WTC11 (cell line): ENCODE measurements at regions not wholly inside any gene's neighbourhood (a gene's known extent, or its start where the extent isn't known, plus 50 kb on each side); places are given as distances from the start of the nearest gene placed in this dataset.

ENCODE experiments used
- ATAC-seq: fragments of 200-7000 bp; cut with Tn5 transposase; 2 replicates; pipeline ENCODE4 v1.10.0; 2021; ENCODE audit warnings: mild to moderate bottlenecking, moderate library complexity
- CTCF ChIA-PET: fragments of 300-600 bp; sonication (Branson Sonifier 250); formaldehyde crosslinking; loops from one replicate; lab custom pipeline; 2021; ENCODE audit warnings: antibody characterized with exemption; lab: Charles Lee
- POLR2A ChIA-PET: fragments of 350-600 bp; sonication (Branson Sonifier 250); formaldehyde crosslinking; loops from one replicate; lab custom pipeline; 2021; ENCODE audit warnings: antibody characterized with exemption; lab: Charles Lee
- DNase-seq: peaks from one replicate; pipeline ENCODE4 v3.0.0; 2021; ENCODE audit warnings: low spot score
- H3K27ac Mint-ChIP-seq: 2 replicates; pipeline ENCODE4 v1.8.0; 2021; ENCODE audit warnings: mixed read lengths
- H3K27me3 Mint-ChIP-seq: 2 replicates; pipeline ENCODE4 v1.8.0; 2021; ENCODE audit warnings: low read depth, mild to moderate bottlenecking, moderate library complexity, mixed read lengths
- H3K36me3 Mint-ChIP-seq: 2 replicates; pipeline ENCODE4 v1.8.0; 2021; ENCODE audit warnings: mixed read lengths
- H3K4me1 Mint-ChIP-seq: 2 replicates; pipeline ENCODE4 v1.8.0; 2022; ENCODE audit warnings: mixed read lengths
- H3K4me3 Mint-ChIP-seq: 2 replicates; pipeline ENCODE4 v1.8.0; 2021; ENCODE audit warnings: mild to moderate bottlenecking, moderate library complexity, mixed read lengths
- H3K9me3 Mint-ChIP-seq: 2 replicates; pipeline ENCODE4 v1.8.0; 2021; ENCODE audit warnings: mixed read lengths
- ELF4 ChIP-seq: sonication (generic); formaldehyde crosslinking; IDR thresholded peaks from 2 replicates; pipeline ENCODE4 v1.8.1; 2022; ENCODE audit warnings: low read depth, mild to moderate bottlenecking, moderate library complexity, missing genetic modification reagents
- ETV6 ChIP-seq: sonication (generic); formaldehyde crosslinking; IDR thresholded peaks from 2 replicates; pipeline ENCODE4 v1.8.1; 2022; ENCODE audit warnings: mild to moderate bottlenecking, missing genetic modification reagents
- FOXK1 ChIP-seq: sonication (generic); formaldehyde crosslinking; IDR thresholded peaks from 2 replicates; pipeline ENCODE4 v1.8.0; 2022; ENCODE audit warnings: mild to moderate bottlenecking, moderate library complexity, missing genetic modification reagents
- GABPB1 ChIP-seq: sonication (generic); formaldehyde crosslinking; IDR thresholded peaks from 2 replicates; pipeline ENCODE4 v1.8.1; 2023; ENCODE audit warnings: mild to moderate bottlenecking, missing genetic modification reagents
- IRF2 ChIP-seq: sonication (generic); formaldehyde crosslinking; IDR thresholded peaks from 2 replicates; pipeline ENCODE4 v1.8.0; 2022; ENCODE audit warnings: low read depth, missing genetic modification reagents, borderline replicate concordance
- MXD4 ChIP-seq: fragments of 250-450 bp; sonication (Bioruptor Pico); IDR thresholded peaks from 2 replicates; pipeline ENCODE4 v1.8.0; 2021; ENCODE audit warnings: mild to moderate bottlenecking, moderate library complexity, borderline replicate concordance
- NR3C1 ChIP-seq: sonication (generic); formaldehyde crosslinking; conservative IDR thresholded peaks from 2 replicates; pipeline ENCODE4 v1.8.1; 2023; ENCODE audit warnings: low read depth, mild to moderate bottlenecking, missing genetic modification reagents
- PRRX2 ChIP-seq: fragments of 250-450 bp; sonication (Bioruptor Pico); IDR thresholded peaks from 2 replicates; pipeline ENCODE4 v1.8.0; 2021; ENCODE audit warnings: mild to moderate bottlenecking
- TCF7 ChIP-seq: sonication (generic); formaldehyde crosslinking; IDR thresholded peaks from 2 replicates; pipeline ENCODE4 v1.8.0; 2022; ENCODE audit warnings: mild to moderate bottlenecking, low read depth, missing genetic modification reagents, moderate library complexity
- TP53 ChIP-seq: sonication (generic); formaldehyde crosslinking; IDR thresholded peaks from 2 replicates; pipeline ENCODE4 v1.8.1; 2023; ENCODE audit warnings: mild to moderate bottlenecking, missing genetic modification reagents
- ZNF138 ChIP-seq: sonication (generic); formaldehyde crosslinking; conservative IDR thresholded peaks from 2 replicates; pipeline ENCODE4 v1.8.1; 2022; ENCODE audit warnings: mild to moderate bottlenecking, moderate library complexity, missing genetic modification reagents
- ZNF219 ChIP-seq: sonication (generic); formaldehyde crosslinking; IDR thresholded peaks from 2 replicates; pipeline ENCODE4 v1.8.0; 2023; ENCODE audit warnings: missing genetic modification reagents, mild to moderate bottlenecking, borderline replicate concordance
- ZNF416 ChIP-seq: fragments of 250-450 bp; sonication (Bioruptor Pico); IDR thresholded peaks from 2 replicates; pipeline ENCODE4 v1.9.0; 2021; ENCODE audit warnings: mild to moderate bottlenecking, inconsistent platforms
- ZNF423 ChIP-seq: fragments of 250-450 bp; sonication (Bioruptor Pico); IDR thresholded peaks from 2 replicates; pipeline ENCODE4 v2.1.2; 2022; ENCODE audit warnings: mild to moderate bottlenecking, moderate library complexity
- ZNF532 ChIP-seq: fragments of 250-450 bp; sonication (Bioruptor Pico); IDR thresholded peaks from 2 replicates; pipeline ENCODE4 v1.9.0; 2021; ENCODE audit warnings: mild to moderate bottlenecking, borderline replicate concordance
- TF ChIP-seq, protein P1 (sequence below): fragments of 250-450 bp; sonication (Bioruptor Pico); IDR thresholded peaks from 2 replicates; pipeline ENCODE4 v1.9.0; 2021; ENCODE audit warnings: moderate library complexity, mild to moderate bottlenecking, inconsistent platforms, borderline replicate concordance
- TF ChIP-seq, protein P2 (sequence below): sonication (generic); formaldehyde crosslinking; IDR thresholded peaks from 2 replicates; pipeline ENCODE4 v1.8.1; 2023; ENCODE audit warnings: mild to moderate bottlenecking, missing genetic modification reagents, moderate library complexity
- TF ChIP-seq, protein P3 (sequence below): sonication (generic); formaldehyde crosslinking; IDR thresholded peaks from 2 replicates; pipeline ENCODE4 v1.8.0; 2022; ENCODE audit warnings: mild to moderate bottlenecking, missing genetic modification reagents
- TF ChIP-seq, protein P4 (sequence below): sonication (generic); formaldehyde crosslinking; IDR thresholded peaks from 2 replicates; pipeline ENCODE4 v1.8.1; 2022; ENCODE audit warnings: missing genetic modification reagents, borderline replicate concordance
- TF ChIP-seq, protein P5 (sequence below): sonication (generic); formaldehyde crosslinking; IDR thresholded peaks from 2 replicates; pipeline ENCODE4 v1.8.1; 2022; ENCODE audit warnings: low read depth, mild to moderate bottlenecking, moderate library complexity, missing genetic modification reagents, borderline replicate concordance

DNA sequence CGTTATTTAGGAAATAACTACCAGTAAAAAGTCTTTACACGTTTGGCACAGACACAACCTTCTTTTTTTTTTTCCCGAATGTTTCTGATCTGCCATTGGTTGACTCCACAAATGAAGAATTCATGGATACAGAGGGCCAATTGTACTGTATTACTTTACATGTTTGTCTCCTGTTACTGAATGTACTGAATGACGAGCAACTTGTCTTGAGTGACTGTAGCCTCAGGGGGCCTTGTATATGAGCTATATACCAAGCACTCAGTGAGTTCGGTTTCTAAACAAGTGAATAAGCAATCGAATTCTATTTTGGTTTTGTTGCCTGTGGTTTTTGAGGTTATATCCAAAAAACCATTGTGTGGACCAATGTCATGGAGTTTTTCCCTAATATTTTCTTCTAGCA lies 480.0 kb upstream of the SYT1 start:
- Mint-ChIP-seq H3K4me3 (no peak overlapping the region), H3K27ac (no peak overlapping the region), H3K4me1 (peaks cover 3% of the 10 kb centered on the region; the same call in 1 of the 2 replicates), H3K9me3 (peaks cover 24% of the 10 kb centered on the region), H3K36me3 (peaks cover 11% of the 10 kb centered on the region), H3K27me3 (no peaks in the 10 kb centered on the region; the same call in 1 of the 2 replicates)
- ChIA-PET CTCF (no interaction called here), POLR2A (no interaction called here)
- DNase-seq (no peak), ATAC-seq (no peak)
- TF ChIP-seq ZNF423 (CRISPR knock-in tag), result no peak
- TF ChIP-seq, protein P1, sequence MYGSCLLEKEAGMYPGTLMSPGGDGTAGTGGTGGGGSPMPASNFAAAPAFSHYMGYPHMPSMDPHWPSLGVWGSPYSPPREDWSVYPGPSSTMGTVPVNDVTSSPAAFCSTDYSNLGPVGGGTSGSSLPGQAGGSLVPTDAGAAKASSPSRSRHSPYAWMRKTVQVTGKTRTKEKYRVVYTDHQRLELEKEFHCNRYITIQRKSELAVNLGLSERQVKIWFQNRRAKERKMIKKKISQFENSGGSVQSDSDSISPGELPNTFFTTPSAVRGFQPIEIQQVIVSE (CRISPR knock-in tag), result no peak
- TF ChIP-seq PRRX2 (CRISPR knock-in tag), result no peak
- TF ChIP-seq, protein P2, sequence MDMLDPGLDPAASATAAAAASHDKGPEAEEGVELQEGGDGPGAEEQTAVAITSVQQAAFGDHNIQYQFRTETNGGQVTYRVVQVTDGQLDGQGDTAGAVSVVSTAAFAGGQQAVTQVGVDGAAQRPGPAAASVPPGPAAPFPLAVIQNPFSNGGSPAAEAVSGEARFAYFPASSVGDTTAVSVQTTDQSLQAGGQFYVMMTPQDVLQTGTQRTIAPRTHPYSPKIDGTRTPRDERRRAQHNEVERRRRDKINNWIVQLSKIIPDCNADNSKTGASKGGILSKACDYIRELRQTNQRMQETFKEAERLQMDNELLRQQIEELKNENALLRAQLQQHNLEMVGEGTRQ (CRISPR knock-in tag), result no peak
- no peak for TF ChIP-seq IRF2 (CRISPR knock-in tag)
- TF ChIP-seq, protein P3, sequence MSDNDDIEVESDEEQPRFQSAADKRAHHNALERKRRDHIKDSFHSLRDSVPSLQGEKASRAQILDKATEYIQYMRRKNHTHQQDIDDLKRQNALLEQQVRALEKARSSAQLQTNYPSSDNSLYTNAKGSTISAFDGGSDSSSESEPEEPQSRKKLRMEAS (CRISPR knock-in tag), result no peak
- TF ChIP-seq GABPB1 (CRISPR knock-in tag), result no peak
- TF ChIP-seq ZNF416 (CRISPR knock-in tag), result no peak
- TF ChIP-seq ZNF532 (CRISPR knock-in tag), result no peak

GRCh38 chr12:78385541-78385940 lies 479.0 kb upstream of the SYT1 start:
- Mint-ChIP-seq H3K9me3 (peaks cover 16% of the 10 kb centered on the region), H3K36me3 (peaks cover 3% of the 10 kb centered on the region; the same call in 1 of the 2 replicates), H3K4me1 (peaks cover 3% of the 10 kb centered on the region; the same call in 1 of the 2 replicates), H3K27me3 (no peaks in the 10 kb centered on the region), H3K27ac (no peak overlapping the region), H3K4me3 (no peak overlapping the region)
- TF ChIP-seq, protein P4, sequence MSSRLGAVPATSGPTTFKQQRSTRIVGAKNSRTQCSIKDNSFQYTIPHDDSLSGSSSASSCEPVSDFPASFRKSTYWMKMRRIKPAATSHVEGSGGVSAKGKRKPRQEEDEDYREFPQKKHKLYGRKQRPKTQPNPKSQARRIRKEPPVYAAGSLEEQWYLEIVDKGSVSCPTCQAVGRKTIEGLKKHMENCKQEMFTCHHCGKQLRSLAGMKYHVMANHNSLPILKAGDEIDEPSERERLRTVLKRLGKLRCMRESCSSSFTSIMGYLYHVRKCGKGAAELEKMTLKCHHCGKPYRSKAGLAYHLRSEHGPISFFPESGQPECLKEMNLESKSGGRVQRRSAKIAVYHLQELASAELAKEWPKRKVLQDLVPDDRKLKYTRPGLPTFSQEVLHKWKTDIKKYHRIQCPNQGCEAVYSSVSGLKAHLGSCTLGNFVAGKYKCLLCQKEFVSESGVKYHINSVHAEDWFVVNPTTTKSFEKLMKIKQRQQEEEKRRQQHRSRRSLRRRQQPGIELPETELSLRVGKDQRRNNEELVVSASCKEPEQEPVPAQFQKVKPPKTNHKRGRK (CRISPR knock-in tag), result no peak
- TF ChIP-seq TP53 (no peak), TCF7 (CRISPR knock-in tag) (no peak), GABPB1 (CRISPR knock-in tag) (no peak), IRF2 (CRISPR knock-in tag) (no peak), ZNF219 (CRISPR knock-in tag) (no peak), FOXK1 (no peak), MXD4 (no peak), ELF4 (CRISPR knock-in tag) (no peak), ZNF138 (no peak), ETV6 (CRISPR knock-in tag) (no peak), NR3C1 (no peak), ZNF423 (CRISPR knock-in tag) (no peak)
- TF ChIP-seq, protein P5, sequence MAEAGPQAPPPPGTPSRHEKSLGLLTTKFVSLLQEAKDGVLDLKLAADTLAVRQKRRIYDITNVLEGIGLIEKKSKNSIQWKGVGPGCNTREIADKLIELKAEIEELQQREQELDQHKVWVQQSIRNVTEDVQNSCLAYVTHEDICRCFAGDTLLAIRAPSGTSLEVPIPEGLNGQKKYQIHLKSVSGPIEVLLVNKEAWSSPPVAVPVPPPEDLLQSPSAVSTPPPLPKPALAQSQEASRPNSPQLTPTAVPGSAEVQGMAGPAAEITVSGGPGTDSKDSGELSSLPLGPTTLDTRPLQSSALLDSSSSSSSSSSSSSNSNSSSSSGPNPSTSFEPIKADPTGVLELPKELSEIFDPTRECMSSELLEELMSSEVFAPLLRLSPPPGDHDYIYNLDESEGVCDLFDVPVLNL, result no peak
- CTCF ChIA-PET, result no interaction called here
- ATAC-seq, result no peak
- no peak for DNase-seq
- POLR2A ChIA-PET, result no interaction called here
